Breast epithelium (tissue), 4 donors: ENCODE measurements at regions not wholly inside any gene's neighbourhood (a gene's known extent, or its start where the extent isn't known, plus 50 kb on each side); places are given as distances from the start of the nearest gene placed in this dataset.

Experiments used
- DNase-seq, 2 donors: peaks; one replicate each; pipeline ENCODE4 v3.0.0-alpha.2; 2019; ENCODE audit warnings: low spot score in 2 of 2
- H3K27ac ChIP-seq, 2 donors: fragments of 200-600 bp; sonication (generic) in 1 of 2; one replicate each; pipeline ENCODE4 v1.5.1; 2016 to 2019; ENCODE audit warnings: mild to moderate bottlenecking in 1 of 2
- H3K27me3 ChIP-seq, 2 donors: fragments of 200-600 bp; sonication (generic) in 1 of 2; one replicate each; pipeline versions ENCODE4 v1.5.1 to v1.6.0; 2017 to 2019; ENCODE audit warnings: control low read depth in 1 of 2, mild to moderate bottlenecking in 1 of 2
- H3K36me3 ChIP-seq: fragments of 200-600 bp; one replicate; pipeline ENCODE4 v1.5.1; 2019
- H3K4me1 ChIP-seq, 2 donors: fragments of 200-600 bp; sonication (generic); one replicate each; pipeline ENCODE4 v1.5.1; 2016 to 2019; ENCODE audit warnings: control low read depth in 1 of 2
- H3K4me3 ChIP-seq, 3 donors: fragments of 200-600 bp; sonication (generic); 1 replicate in 2 of 3; 2 replicates in 1 of 3; pipeline ENCODE4 v1.5.1; 2016 to 2019; ENCODE audit warnings: mild to moderate bottlenecking in 3 of 3, moderate library complexity in 2 of 3
- H3K9me3 ChIP-seq, 2 donors: fragments of 200-600 bp; sonication (generic) in 1 of 2; one replicate each; pipeline ENCODE4 v1.5.1; 2016 to 2019; ENCODE audit warnings: control low read depth in 1 of 2
- POLR2A ChIP-seq: fragments of 450-650 bp; IDR thresholded peaks from one replicate; pipeline ENCODE4 v1.6.1; 2016; ENCODE audit warnings: antibody characterized with exemption, mild to moderate bottlenecking, moderate library complexity
- POLR2AphosphoS5 ChIP-seq, 3 donors: sonication (generic); formaldehyde crosslinking; IDR thresholded peaks; one replicate each; pipeline ENCODE4 v1.6.1; 2017; ENCODE audit warnings: antibody characterized with exemption in 3 of 3
- intact Hi-C: fragments of 100-400 bp; cut with DNase I; formaldehyde crosslinking; loops from one replicate; pipeline ENCODE4 v1.15.1; 2023; ENCODE audit warnings: low total_unique reads
- TF ChIP-seq, protein P1 (sequence below), 3 donors: fragments of 450-650 bp; IDR thresholded peaks; one replicate each; pipeline ENCODE4 v1.5.1; 2016 to 2017; ENCODE audit warnings: antibody characterized with exemption in 3 of 3, mild to moderate bottlenecking in 3 of 3, moderate library complexity in 3 of 3

GRCh38 chr1:209375671-209376365, 207.7 kb upstream of the CAMK1G start:
- no peaks in the 10 kb centered on the region for H3K27me3 ChIP-seq

DNA sequence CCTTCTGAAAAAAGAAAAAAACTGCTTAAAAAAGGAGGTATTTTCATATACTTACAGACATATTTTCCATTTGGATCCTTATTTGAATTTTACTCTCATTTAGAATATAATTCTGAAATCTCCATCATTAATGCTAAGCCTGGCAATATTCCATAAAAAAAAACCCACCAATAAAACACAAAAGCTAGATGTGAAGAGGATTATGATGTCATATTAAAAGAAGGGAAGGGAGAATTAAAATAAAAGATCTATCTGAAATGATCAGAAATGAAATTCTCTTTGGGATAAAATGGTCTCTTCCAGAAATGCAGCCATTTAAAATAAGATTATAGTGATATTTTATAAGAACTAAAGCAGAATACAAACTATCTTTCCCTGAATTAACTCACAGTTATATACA, 206.7 kb upstream of the CAMK1G start:
- no peaks in the 10 kb centered on the region for H3K9me3 ChIP-seq
- intact Hi-C loops = no loop called here
- H3K36me3 ChIP-seq = no peaks in the 10 kb centered on the region
- no peak overlapping the region for H3K4me3 ChIP-seq
- H3K27me3 ChIP-seq = no peaks in the 10 kb centered on the region
- no peak overlapping the region for H3K27ac ChIP-seq
- no peak for DNase-seq
- H3K4me1 ChIP-seq = no peaks in the 10 kb centered on the region
- TF ChIP-seq POLR2A (no peak), POLR2AphosphoS5 (IDR thresholded peaks at IDR 0.05) (no peak)
- TF ChIP-seq, protein P1, sequence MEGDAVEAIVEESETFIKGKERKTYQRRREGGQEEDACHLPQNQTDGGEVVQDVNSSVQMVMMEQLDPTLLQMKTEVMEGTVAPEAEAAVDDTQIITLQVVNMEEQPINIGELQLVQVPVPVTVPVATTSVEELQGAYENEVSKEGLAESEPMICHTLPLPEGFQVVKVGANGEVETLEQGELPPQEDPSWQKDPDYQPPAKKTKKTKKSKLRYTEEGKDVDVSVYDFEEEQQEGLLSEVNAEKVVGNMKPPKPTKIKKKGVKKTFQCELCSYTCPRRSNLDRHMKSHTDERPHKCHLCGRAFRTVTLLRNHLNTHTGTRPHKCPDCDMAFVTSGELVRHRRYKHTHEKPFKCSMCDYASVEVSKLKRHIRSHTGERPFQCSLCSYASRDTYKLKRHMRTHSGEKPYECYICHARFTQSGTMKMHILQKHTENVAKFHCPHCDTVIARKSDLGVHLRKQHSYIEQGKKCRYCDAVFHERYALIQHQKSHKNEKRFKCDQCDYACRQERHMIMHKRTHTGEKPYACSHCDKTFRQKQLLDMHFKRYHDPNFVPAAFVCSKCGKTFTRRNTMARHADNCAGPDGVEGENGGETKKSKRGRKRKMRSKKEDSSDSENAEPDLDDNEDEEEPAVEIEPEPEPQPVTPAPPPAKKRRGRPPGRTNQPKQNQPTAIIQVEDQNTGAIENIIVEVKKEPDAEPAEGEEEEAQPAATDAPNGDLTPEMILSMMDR (IDR thresholded peaks at IDR 0.05) = no peak

More at GRCh38 chr1:209375671-209376365, 207.7 kb upstream of the CAMK1G start:
- no peaks in the 10 kb centered on the region for H3K4me1 ChIP-seq
- no peaks in the 10 kb centered on the region for H3K36me3 ChIP-seq
- intact Hi-C loops = no loop called here
- DNase-seq = no peak
- no peaks in the 10 kb centered on the region for H3K9me3 ChIP-seq
- TF ChIP-seq POLR2AphosphoS5 (IDR thresholded peaks at IDR 0.05) = no peak
- TF ChIP-seq, protein P1 (IDR thresholded peaks at IDR 0.05) = no peak
- no peak for TF ChIP-seq POLR2A
- H3K4me3 ChIP-seq = no peak overlapping the region
- H3K27ac ChIP-seq = no peak overlapping the region

DNA sequence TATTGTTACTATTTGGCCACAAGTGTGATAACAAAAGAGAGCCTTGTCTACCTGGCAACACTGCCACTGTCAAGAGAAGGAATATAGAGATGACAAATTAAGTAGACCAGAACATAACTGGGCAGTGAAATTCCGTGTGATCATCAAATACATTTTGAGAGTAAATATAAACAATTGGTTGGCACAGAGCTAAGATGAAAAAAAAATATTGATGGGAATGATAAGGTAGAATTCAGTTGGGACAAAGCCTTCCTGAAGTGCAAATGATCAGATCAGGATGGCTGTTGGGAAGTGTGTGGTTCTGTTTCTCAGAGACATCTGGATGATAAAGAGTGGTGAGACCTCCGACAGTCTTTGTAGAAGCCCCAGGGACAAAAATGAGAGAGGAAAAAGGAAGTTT, 205.5 kb upstream of the CAMK1G start:
- DNase-seq = no peak
- no peak overlapping the region for H3K4me3 ChIP-seq
- H3K36me3 ChIP-seq = no peaks in the 10 kb centered on the region
- intact Hi-C loops = no loop called here
- no peaks in the 10 kb centered on the region for H3K9me3 ChIP-seq
- H3K27ac ChIP-seq = no peak overlapping the region
- no peaks in the 10 kb centered on the region for H3K27me3 ChIP-seq
- no peaks in the 10 kb centered on the region for H3K4me1 ChIP-seq
- TF ChIP-seq, protein P1 (IDR thresholded peaks at IDR 0.05) = no peak
- TF ChIP-seq POLR2AphosphoS5 (IDR thresholded peaks at IDR 0.05) = no peak
- TF ChIP-seq POLR2A = no peak

DNA sequence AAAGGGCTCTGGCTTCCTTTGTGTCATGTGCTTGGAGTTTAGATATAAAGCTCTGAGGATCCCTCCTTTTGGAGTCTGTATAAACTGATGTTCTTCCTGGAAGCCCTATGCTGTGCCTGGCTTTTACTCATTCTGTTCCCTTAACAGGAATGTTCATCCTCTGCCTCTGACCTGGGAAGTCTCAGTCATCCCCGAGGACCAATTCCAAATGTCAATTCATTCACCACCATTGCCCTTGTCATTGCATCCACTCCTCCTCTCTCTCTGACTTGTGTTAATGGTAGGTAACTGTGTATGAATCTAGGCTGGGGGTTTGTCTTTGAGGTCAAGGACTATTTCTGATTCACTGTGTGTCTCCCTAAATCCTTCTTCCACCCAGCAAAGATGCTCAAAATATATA, 204.2 kb upstream of the CAMK1G start:
- no peaks in the 10 kb centered on the region for H3K9me3 ChIP-seq
- intact Hi-C loops = no loop called here
- no peaks in the 10 kb centered on the region for H3K27me3 ChIP-seq
- H3K27ac ChIP-seq = no peak overlapping the region
- no peak for DNase-seq
- H3K4me1 ChIP-seq = no peaks in the 10 kb centered on the region
- no peaks in the 10 kb centered on the region for H3K36me3 ChIP-seq
- H3K4me3 ChIP-seq = no peak overlapping the region
- TF ChIP-seq POLR2AphosphoS5 (IDR thresholded peaks at IDR 0.05) (no peak), POLR2A (no peak)
- TF ChIP-seq, protein P1 (IDR thresholded peaks at IDR 0.05) = no peak

- H3K4me3 ChIP-seq = no peak overlapping the region
- no peaks in the 10 kb centered on the region for H3K9me3 ChIP-seq
- no peak for DNase-seq
- TF ChIP-seq POLR2A = no peak
- TF ChIP-seq POLR2AphosphoS5 (IDR thresholded peaks at IDR 0.05) = no peak
- TF ChIP-seq, protein P1 (IDR thresholded peaks at IDR 0.05) = no peak
- no peak overlapping the region for H3K27ac ChIP-seq
- no peaks in the 10 kb centered on the region for H3K36me3 ChIP-seq
- no peaks in the 10 kb centered on the region for H3K27me3 ChIP-seq
- H3K4me1 ChIP-seq = no peaks in the 10 kb centered on the region
- intact Hi-C loops = no loop called here
Observed at GRCh38 chr1:209380420-209380819, 203.1 kb upstream of the CAMK1G start.
